SK-MEL-5 (cell line): ENCODE measurements at regions not wholly inside any gene's neighbourhood (a gene's known extent, or its start where the extent isn't known, plus 50 kb on each side); places are given as distances from the start of the nearest gene placed in this dataset.

Experiments
- DNase-seq: peaks from one replicate; pipeline ENCODE4 v3.0.0-alpha.2; 2016; ENCODE audit warnings: low read depth, low spot score
- in situ Hi-C: cut with HindIII; loops from 2 replicates; pipeline ENCODE4 v1.10.0; 2016; ENCODE audit warnings: low sequenced_read_pairs, high pct_unique_total_duplicates, low pct_unique_long_range_greater_than_20kb

- in situ Hi-C loops = no loop called here
- DNase-seq = no peak
These were observed 986.0 kb upstream of the MAP3K7 start for GRCh38 chr6:91572878-91573277.

- in situ Hi-C loops = no loop called here
- peak; percentile 2 for DNase-seq
These were observed 982.2 kb upstream of the MAP3K7 start for GRCh38 chr6:91569071-91569470.

- DNase-seq = no peak
- in situ Hi-C loops = no loop called here
These were observed 979.6 kb upstream of the MAP3K7 start for GRCh38 chr6:91566467-91566866.

GRCh38 chr6:91565207-91565606 lies 978.3 kb upstream of the MAP3K7 start:
- in situ Hi-C loops = no loop called here
- no peak for DNase-seq

- in situ Hi-C loops = no loop called here
- DNase-seq = no peak
These were observed 976.1 kb upstream of the MAP3K7 start for GRCh38 chr6:91562955-91563354.

- no peak for DNase-seq
- in situ Hi-C loops = no loop called here
These were observed 973.5 kb upstream of the MAP3K7 start for GRCh38 chr6:91560409-91560808.

GRCh38 chr6:91540902-91541301 lies 954.0 kb upstream of the MAP3K7 start:
- no peak for DNase-seq
- in situ Hi-C loops = no loop called here

GRCh38 chr6:91539456-91539855 lies 952.6 kb upstream of the MAP3K7 start:
- DNase-seq = no peak
- in situ Hi-C loops = no loop called here

- DNase-seq = no peak
- in situ Hi-C loops = no loop called here
These were observed 951.8 kb upstream of the MAP3K7 start for GRCh38 chr6:91538622-91539021.

GRCh38 chr6:91534614-91535013 lies 947.7 kb upstream of the MAP3K7 start:
- peak; percentile 6 for DNase-seq

GRCh38 chr6:91523511-91523910 lies 936.6 kb upstream of the MAP3K7 start:
- DNase-seq = no peak
- in situ Hi-C loops = no loop called here

More at GRCh38 chr6:91534614-91535013, 947.7 kb upstream of the MAP3K7 start:
- in situ Hi-C loops = no loop called here

- DNase-seq = no peak
- in situ Hi-C loops = no loop called here
These were observed 935.1 kb upstream of the MAP3K7 start for GRCh38 chr6:91521999-91522398.

GRCh38 chr6:91509711-91510110 lies 922.8 kb upstream of the MAP3K7 start:
- in situ Hi-C loops = no loop called here
- DNase-seq = no peak

- in situ Hi-C loops = no loop called here
- DNase-seq = no peak
These were observed 922.2 kb upstream of the MAP3K7 start for GRCh38 chr6:91509039-91509438.

- in situ Hi-C loops = no loop called here
- no peak for DNase-seq
These were observed 919.6 kb upstream of the MAP3K7 start for GRCh38 chr6:91506509-91506908.

GRCh38 chr6:91505199-91505598 lies 918.3 kb upstream of the MAP3K7 start:
- in situ Hi-C loops = no loop called here
- no peak for DNase-seq

GRCh38 chr6:91501930-91502329 lies 915.1 kb upstream of the MAP3K7 start:
- DNase-seq = no peak
- in situ Hi-C loops = no loop called here

GRCh38 chr6:91500689-91501303 lies 913.9 kb upstream of the MAP3K7 start:
- in situ Hi-C loops = no loop called here
- no peak for DNase-seq

- no peak for DNase-seq
- in situ Hi-C loops = no loop called here
These were observed 911.7 kb upstream of the MAP3K7 start for GRCh38 chr6:91498576-91498975.

- in situ Hi-C loops = no loop called here
- DNase-seq = no peak
These were observed 910.9 kb upstream of the MAP3K7 start for GRCh38 chr6:91497770-91498169.
